ENCODE measurements at regions not wholly inside any gene's neighbourhood (a gene's known extent, or its start where the extent isn't known, plus 50 kb on each side); places are given as distances from the start of the nearest gene placed in this dataset.
"Not testable (repeated sequence)": the region's sequence is repeated elsewhere in the genome, so short reads cannot be mapped to it uniquely, and the experiment has no call there.

DNA sequence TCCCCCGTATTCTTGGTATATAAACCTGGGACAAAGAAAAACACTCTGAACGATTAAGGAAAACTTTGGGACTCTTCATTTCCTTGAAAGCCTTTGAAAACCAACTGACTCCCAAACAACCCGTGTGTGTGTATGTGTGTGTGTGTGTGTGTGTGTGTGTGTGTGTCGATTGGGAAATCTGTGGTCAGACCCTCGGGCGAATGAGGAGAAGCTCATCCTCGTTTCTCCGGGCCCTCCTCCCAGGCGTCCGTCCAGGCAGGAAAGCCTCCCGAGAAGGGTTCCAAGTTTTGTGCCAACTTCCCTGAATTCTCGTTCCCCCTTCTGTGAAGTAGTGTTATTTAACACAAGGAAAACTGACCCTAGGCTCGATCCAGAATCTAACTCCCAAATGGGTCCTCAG is 4411.6 kb upstream of the TPTE start:
- H3K4me1 ChIP-seq; H3K36me3 ChIP-seq; H3K27me3 ChIP-seq; H3K27ac ChIP-seq; H3K9me3 ChIP-seq; intact Hi-C loops (cut with DNase I); H3K4me3 ChIP-seq (replicated peaks in 1 of 3): not testable (repeated sequence)
- peak; percentile 17 to 19 for DNase-seq
- WGBS, 2 donors, result no CpG with 5 or more reads among the region's 13 CpGs

- H3K4me3 ChIP-seq (replicated peaks in 1 of 3); H3K36me3 ChIP-seq; DNase-seq; intact Hi-C loops (cut with DNase I); H3K4me1 ChIP-seq; H3K27ac ChIP-seq; H3K27me3 ChIP-seq; H3K9me3 ChIP-seq: not testable (repeated sequence)
- no CpG with 5 or more reads among the region's 110 CpGs for WGBS, 2 donors
Measured at GRCh38 chr21:6110716-6111343, 4410.6 kb upstream of the TPTE start.

- intact Hi-C loops (cut with DNase I); H3K36me3 ChIP-seq; H3K4me1 ChIP-seq; H3K4me3 ChIP-seq (replicated peaks in 1 of 3); H3K9me3 ChIP-seq; H3K27ac ChIP-seq; H3K27me3 ChIP-seq: not testable (repeated sequence)
- WGBS, 2 donors, result no CpG with 5 or more reads among the region's 46 CpGs
- DNase-seq, result peak in 1 of 2 donors; percentile 8
Measured at GRCh38 chr21:6111354-6111753, 4410.0 kb upstream of the TPTE start.

DNA sequence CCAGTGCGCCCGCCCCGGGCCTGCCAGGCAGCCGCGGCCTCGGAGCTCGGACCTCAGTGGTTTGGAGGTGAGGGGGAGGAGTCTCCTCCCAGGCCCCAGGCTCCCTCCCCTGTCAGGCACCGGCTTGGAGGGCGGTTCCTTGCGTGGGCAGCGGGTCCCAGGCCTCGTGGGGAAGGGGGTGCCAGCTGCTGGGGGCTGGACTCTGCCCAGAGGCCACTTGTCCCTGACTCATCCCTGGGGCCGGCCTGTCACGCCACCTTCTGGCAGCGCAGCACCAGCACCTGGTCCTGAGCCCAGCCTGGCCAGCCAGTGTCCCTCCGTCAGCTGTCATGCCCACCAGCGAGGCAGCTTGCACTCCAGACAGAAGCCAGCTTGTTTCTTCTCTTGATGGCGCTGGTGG is 4403.0 kb upstream of the TPTE start:
- H3K9me3 ChIP-seq; intact Hi-C loops (cut with DNase I); DNase-seq; H3K27me3 ChIP-seq; H3K4me3 ChIP-seq (replicated peaks in 1 of 3); H3K4me1 ChIP-seq; H3K27ac ChIP-seq; H3K36me3 ChIP-seq: not testable (repeated sequence)
- WGBS, 2 donors, result no CpG with 5 or more reads among the region's 18 CpGs

DNA sequence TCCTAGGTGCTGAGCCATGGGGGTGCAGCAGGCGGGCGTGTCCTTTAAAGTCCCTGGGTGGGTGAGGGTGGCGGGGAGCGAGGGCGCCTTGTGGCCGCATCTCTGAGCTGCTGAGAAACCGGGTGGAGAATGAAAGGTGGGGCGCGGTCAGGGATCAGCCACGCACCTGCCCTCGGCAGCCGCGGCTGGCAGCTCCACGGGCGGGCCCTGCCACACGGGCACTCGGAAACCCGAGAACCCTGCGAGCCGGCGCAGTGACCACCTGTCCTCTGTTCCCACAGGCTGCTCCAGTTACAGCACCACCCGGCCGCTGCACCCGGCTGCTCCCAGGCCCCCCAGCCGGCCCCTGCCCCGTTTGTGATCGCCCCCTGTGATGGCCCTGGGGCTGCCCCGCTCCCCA is 4400.5 kb upstream of the TPTE start:
- H3K4me1 ChIP-seq; intact Hi-C loops (cut with DNase I); DNase-seq; H3K9me3 ChIP-seq; H3K36me3 ChIP-seq; H3K27ac ChIP-seq; H3K4me3 ChIP-seq (replicated peaks in 1 of 3); H3K27me3 ChIP-seq: not testable (repeated sequence)
- WGBS, 2 donors, result no CpG with 5 or more reads among the region's 28 CpGs

- H3K27me3 ChIP-seq; intact Hi-C loops (cut with DNase I); H3K4me1 ChIP-seq; H3K9me3 ChIP-seq; H3K36me3 ChIP-seq; H3K4me3 ChIP-seq (replicated peaks in 1 of 3); DNase-seq; H3K27ac ChIP-seq: not testable (repeated sequence)
- 74 to 92% methylated on average over 3 to 4 of the region's 13 CpGs for WGBS, 2 donors
Measured at GRCh38 chr21:6122629-6123028, 4398.8 kb upstream of the TPTE start.

DNA sequence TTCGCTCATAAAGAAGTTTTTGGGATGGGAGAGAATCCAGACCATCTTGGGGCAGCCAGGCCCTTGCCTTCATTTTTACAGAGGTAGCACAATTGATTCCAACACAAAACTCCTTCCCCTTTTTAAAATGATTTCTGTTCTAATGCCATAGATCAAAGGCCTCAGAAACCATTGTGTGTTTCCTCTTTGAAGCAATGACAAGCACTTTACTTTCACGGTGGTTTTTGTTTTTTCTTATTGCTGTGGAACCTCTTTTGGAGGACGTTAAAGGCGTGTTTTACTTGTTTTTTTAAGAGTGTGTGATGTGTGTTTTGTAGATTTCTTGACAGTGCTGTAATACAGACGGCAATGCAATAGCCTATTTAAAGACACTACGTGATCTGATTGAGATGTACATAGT is 4398.2 kb upstream of the TPTE start:
- DNase-seq; H3K27me3 ChIP-seq; H3K4me1 ChIP-seq; H3K4me3 ChIP-seq (replicated peaks in 1 of 3); H3K36me3 ChIP-seq; H3K9me3 ChIP-seq; intact Hi-C loops (cut with DNase I); H3K27ac ChIP-seq: not testable (repeated sequence)
- WGBS, 2 donors, result 50 to 56% methylated on average over 2 of the region's 6 CpGs

- no CpG with 5 or more reads among the region's 24 CpGs for WGBS, 2 donors
- H3K4me3 ChIP-seq (replicated peaks in 1 of 3); H3K4me1 ChIP-seq; DNase-seq; H3K27me3 ChIP-seq; H3K27ac ChIP-seq; intact Hi-C loops (cut with DNase I); H3K36me3 ChIP-seq; H3K9me3 ChIP-seq: not testable (repeated sequence)
Measured at GRCh38 chr21:6125549-6126240, 4395.7 kb upstream of the TPTE start.

GRCh38 chr21:6126976-6127732 is 4394.2 kb upstream of the TPTE start:
- 58% methylated on average over 12 of the region's 43 CpGs; no CpG with 5 or more reads in 1 of the 2 donors for WGBS, 2 donors
- H3K27me3 ChIP-seq; H3K27ac ChIP-seq; H3K4me1 ChIP-seq; intact Hi-C loops (cut with DNase I); H3K36me3 ChIP-seq; H3K4me3 ChIP-seq (replicated peaks in 1 of 3); H3K9me3 ChIP-seq: not testable (repeated sequence)
- peak; percentile 41 to 51 for DNase-seq

GRCh38 chr21:6130734-6131133 is 4390.6 kb upstream of the TPTE start:
- H3K27me3 ChIP-seq; H3K4me1 ChIP-seq; DNase-seq; H3K9me3 ChIP-seq; H3K27ac ChIP-seq; H3K36me3 ChIP-seq; H3K4me3 ChIP-seq (replicated peaks in 1 of 3); intact Hi-C loops (cut with DNase I): not testable (repeated sequence)
- 20% methylated on average over 1 of the region's 13 CpGs; no CpG with 5 or more reads in 1 of the 2 donors for WGBS, 2 donors

- DNase-seq; H3K4me1 ChIP-seq; H3K9me3 ChIP-seq; H3K27ac ChIP-seq; H3K36me3 ChIP-seq; H3K27me3 ChIP-seq; H3K4me3 ChIP-seq (replicated peaks in 1 of 3); intact Hi-C loops (cut with DNase I): not testable (repeated sequence)
- WGBS, 2 donors, result no CpG with 5 or more reads among the region's 11 CpGs
Measured at GRCh38 chr21:6133373-6133772, 4388.0 kb upstream of the TPTE start.

- H3K4me3 ChIP-seq (replicated peaks in 1 of 3); H3K4me1 ChIP-seq; H3K36me3 ChIP-seq; intact Hi-C loops (cut with DNase I); H3K27me3 ChIP-seq; H3K9me3 ChIP-seq; H3K27ac ChIP-seq; DNase-seq: not testable (repeated sequence)
- WGBS, 2 donors, result no CpG with 5 or more reads among the region's 22 CpGs
Measured at GRCh38 chr21:6133852-6134630, 4387.3 kb upstream of the TPTE start.

Data from thyroid gland (tissue), 4 donors.